Spleen (tissue), 7 donors: ENCODE measurements at regions not wholly inside any gene's neighbourhood (a gene's known extent, or its start where the extent isn't known, plus 50 kb on each side); places are given as distances from the start of the nearest gene placed in this dataset.

Experiments used
- POLR2A ChIP-seq, 3 donors: fragments of 450-650 bp; IDR thresholded peaks; one replicate each; pipeline ENCODE4 v1.5.1; 2017; ENCODE audit warnings: antibody characterized with exemption in 3 of 3, mild to moderate bottlenecking in 1 of 3
- TF ChIP-seq, protein P1 (sequence below), 11 experiments: fragments of 200-600 bp in 7 of 11; fragments of 450-650 bp in 4 of 11; sonication (generic) in 4 of 11; IDR thresholded peaks in 8 of 11; conservative IDR thresholded peaks in 3 of 11; 1 replicate in 7 of 11; 2 replicates in 4 of 11; pipeline versions ENCODE4 v1.4.0 to v1.8.0; 2016 to 2021; ENCODE audit warnings: antibody characterized with exemption in 11 of 11, inconsistent platforms in 4 of 11, mild to moderate bottlenecking in 1 of 11
- donor health status: DM: no; HTN: no; CAD: no; lungs with moderate emphysema.
- donor health status: DM: no; HTN: no; CAD: no.
- donor health status: DM: no; HTN: no; CAD: no.

DNA sequence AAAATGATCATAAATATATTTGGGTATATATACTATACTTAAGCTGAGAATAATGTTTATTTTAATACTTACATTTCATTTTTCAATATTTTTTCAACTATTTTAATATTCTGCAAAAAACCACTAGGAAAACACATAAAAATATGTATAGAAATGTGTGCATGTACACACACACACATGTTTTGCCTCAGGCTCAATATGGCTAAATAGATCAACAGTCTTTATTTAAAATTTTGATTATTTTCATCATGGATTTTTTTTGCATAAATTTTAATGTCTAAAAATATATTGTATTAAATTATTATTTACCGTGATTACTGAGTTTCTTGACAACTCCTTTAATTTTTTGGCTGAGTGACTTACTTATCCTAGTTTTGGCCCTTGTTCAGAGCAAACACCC is 846.5 kb downstream of the DHX35 start:
- TF ChIP-seq, protein P1, sequence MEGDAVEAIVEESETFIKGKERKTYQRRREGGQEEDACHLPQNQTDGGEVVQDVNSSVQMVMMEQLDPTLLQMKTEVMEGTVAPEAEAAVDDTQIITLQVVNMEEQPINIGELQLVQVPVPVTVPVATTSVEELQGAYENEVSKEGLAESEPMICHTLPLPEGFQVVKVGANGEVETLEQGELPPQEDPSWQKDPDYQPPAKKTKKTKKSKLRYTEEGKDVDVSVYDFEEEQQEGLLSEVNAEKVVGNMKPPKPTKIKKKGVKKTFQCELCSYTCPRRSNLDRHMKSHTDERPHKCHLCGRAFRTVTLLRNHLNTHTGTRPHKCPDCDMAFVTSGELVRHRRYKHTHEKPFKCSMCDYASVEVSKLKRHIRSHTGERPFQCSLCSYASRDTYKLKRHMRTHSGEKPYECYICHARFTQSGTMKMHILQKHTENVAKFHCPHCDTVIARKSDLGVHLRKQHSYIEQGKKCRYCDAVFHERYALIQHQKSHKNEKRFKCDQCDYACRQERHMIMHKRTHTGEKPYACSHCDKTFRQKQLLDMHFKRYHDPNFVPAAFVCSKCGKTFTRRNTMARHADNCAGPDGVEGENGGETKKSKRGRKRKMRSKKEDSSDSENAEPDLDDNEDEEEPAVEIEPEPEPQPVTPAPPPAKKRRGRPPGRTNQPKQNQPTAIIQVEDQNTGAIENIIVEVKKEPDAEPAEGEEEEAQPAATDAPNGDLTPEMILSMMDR (IDR thresholded peaks at IDR 0.05 in 8 of 11, conservative IDR thresholded peaks at IDR 0.05 in 3 of 11) = no peak
- no peak for TF ChIP-seq POLR2A (IDR thresholded peaks at IDR 0.05)
